HEK293 (cell line): ENCODE measurements at regions not wholly inside any gene's neighbourhood (a gene's known extent, or its start where the extent isn't known, plus 50 kb on each side); places are given as distances from the start of the nearest gene placed in this dataset.

Source experiments
- GLIS1 ChIP-seq: fragments of 450-650 bp; formaldehyde crosslinking; IDR thresholded peaks from 2 replicates; pipeline ENCODE4 v1.5.1; 2016; ENCODE audit warnings: missing biosample characterization, missing genetic modification characterization
- HOXC10 ChIP-seq: sonication (generic); formaldehyde crosslinking; IDR thresholded peaks from 2 replicates; pipeline ENCODE4 v1.8.1; 2023; ENCODE audit warnings: mild to moderate bottlenecking, missing genetic modification reagents
- IKZF3 ChIP-seq: fragments of 450-650 bp; IDR thresholded peaks from 2 replicates; pipeline ENCODE4 v1.5.0; 2018; ENCODE audit warnings: missing biosample characterization, mild to moderate bottlenecking, missing genetic modification characterization, moderate library complexity
- KLF7 ChIP-seq: fragments of 450-650 bp; formaldehyde crosslinking; IDR thresholded peaks from 2 replicates; pipeline ENCODE4 v1.5.1; 2016; ENCODE audit warnings: missing biosample characterization, missing genetic modification characterization, borderline replicate concordance
- SP2 ChIP-seq: fragments of 450-650 bp; formaldehyde crosslinking; IDR thresholded peaks from 2 replicates; pipeline ENCODE4 v1.5.1; 2016; ENCODE audit warnings: missing biosample characterization, missing genetic modification characterization
- ZNF112 ChIP-seq: fragments of 450-650 bp; formaldehyde crosslinking; IDR thresholded peaks from 2 replicates; pipeline ENCODE4 v1.5.0; 2017; ENCODE audit warnings: missing biosample characterization, missing genetic modification characterization
- ZNF23 ChIP-seq: fragments of 450-650 bp; formaldehyde crosslinking; IDR thresholded peaks from 2 replicates; pipeline ENCODE4 v1.5.1; 2016; ENCODE audit warnings: missing biosample characterization, missing genetic modification characterization, borderline replicate concordance
- ZNF248 ChIP-seq: fragments of 450-650 bp; formaldehyde crosslinking; IDR thresholded peaks from 2 replicates; pipeline ENCODE4 v1.5.1; 2017; ENCODE audit warnings: missing biosample characterization, missing genetic modification characterization
- ZNF302 ChIP-seq: fragments of 450-650 bp; formaldehyde crosslinking; IDR thresholded peaks from 2 replicates; pipeline ENCODE4 v1.5.1; 2016; ENCODE audit warnings: missing biosample characterization, missing genetic modification characterization, low read depth
- ZNF571 ChIP-seq: fragments of 450-650 bp; formaldehyde crosslinking; IDR thresholded peaks from 2 replicates; pipeline ENCODE4 v1.5.0; 2017; ENCODE audit warnings: missing biosample characterization, missing genetic modification characterization
- ZNF596 ChIP-seq: fragments of 450-650 bp; IDR thresholded peaks from 2 replicates; pipeline ENCODE4 v1.5.0; 2018; ENCODE audit warnings: missing biosample characterization, mild to moderate bottlenecking, missing genetic modification characterization, moderate library complexity
- ZNF600 ChIP-seq: fragments of 450-650 bp; formaldehyde crosslinking; IDR thresholded peaks from 2 replicates; pipeline ENCODE4 v1.5.1; 2016; ENCODE audit warnings: missing biosample characterization, missing genetic modification characterization
- ZNF623 ChIP-seq: fragments of 450-650 bp; formaldehyde crosslinking; IDR thresholded peaks from 2 replicates; pipeline ENCODE4 v1.5.1; 2016; ENCODE audit warnings: missing biosample characterization, missing genetic modification characterization
- ZNF654 ChIP-seq: fragments of 450-650 bp; formaldehyde crosslinking; IDR thresholded peaks from 2 replicates; pipeline ENCODE4 v1.5.1; 2016; ENCODE audit warnings: low read depth, missing biosample characterization, missing genetic modification characterization
- ZNF747 ChIP-seq: fragments of 450-650 bp; formaldehyde crosslinking; IDR thresholded peaks from 2 replicates; pipeline ENCODE4 v1.5.1; 2016; ENCODE audit warnings: missing biosample characterization, missing genetic modification characterization
- ZNF76 ChIP-seq: fragments of 450-650 bp; formaldehyde crosslinking; IDR thresholded peaks from 2 replicates; pipeline ENCODE4; 2016; ENCODE audit warnings: low read depth, missing biosample characterization, missing genetic modification characterization, borderline replicate concordance
- ZNF791 ChIP-seq: fragments of 450-650 bp; formaldehyde crosslinking; IDR thresholded peaks from 2 replicates; pipeline ENCODE4 v1.5.1; 2016; ENCODE audit warnings: missing biosample characterization, missing genetic modification characterization
- ZNF792 ChIP-seq: fragments of 450-650 bp; formaldehyde crosslinking; IDR thresholded peaks from 2 replicates; pipeline ENCODE4 v1.5.1; 2016; ENCODE audit warnings: missing biosample characterization, missing genetic modification characterization
- ZSCAN16 ChIP-seq: fragments of 450-650 bp; formaldehyde crosslinking; IDR thresholded peaks from 2 replicates; pipeline ENCODE4 v1.5.1; 2016; ENCODE audit warnings: missing biosample characterization, missing genetic modification characterization
- TF ChIP-seq, protein P1 (sequence below): sonication (generic); formaldehyde crosslinking; IDR thresholded peaks from 2 replicates; pipeline ENCODE4 v1.8.1; 2022; ENCODE audit warnings: mild to moderate bottlenecking, moderate library complexity, missing genetic modification reagents
- TF ChIP-seq, protein P2 (sequence below): fragments of 450-650 bp; formaldehyde crosslinking; IDR thresholded peaks from 2 replicates; pipeline ENCODE4 v1.5.1; 2016; ENCODE audit warnings: missing biosample characterization, missing genetic modification characterization
- TF ChIP-seq, protein P3 (sequence below): fragments of 450-650 bp; formaldehyde crosslinking; IDR thresholded peaks from 2 replicates; pipeline ENCODE4 v1.5.1; 2016; ENCODE audit warnings: missing biosample characterization, missing genetic modification characterization
- TF ChIP-seq, protein P4 (sequence below): fragments of 450-650 bp; formaldehyde crosslinking; IDR thresholded peaks from 2 replicates; pipeline ENCODE4 v1.5.1; 2016; ENCODE audit warnings: missing biosample characterization, missing genetic modification characterization
- TF ChIP-seq, protein P5 (sequence below): fragments of 450-650 bp; formaldehyde crosslinking; IDR thresholded peaks from 2 replicates; pipeline ENCODE4 v1.5.1; 2016; ENCODE audit warnings: missing biosample characterization, missing genetic modification characterization
- TF ChIP-seq, protein P6 (sequence below): fragments of 450-650 bp; formaldehyde crosslinking; conservative IDR thresholded peaks from 2 replicates; pipeline ENCODE4 v1.5.1; 2016; ENCODE audit warnings: low read depth, missing biosample characterization, missing genetic modification characterization

DNA sequence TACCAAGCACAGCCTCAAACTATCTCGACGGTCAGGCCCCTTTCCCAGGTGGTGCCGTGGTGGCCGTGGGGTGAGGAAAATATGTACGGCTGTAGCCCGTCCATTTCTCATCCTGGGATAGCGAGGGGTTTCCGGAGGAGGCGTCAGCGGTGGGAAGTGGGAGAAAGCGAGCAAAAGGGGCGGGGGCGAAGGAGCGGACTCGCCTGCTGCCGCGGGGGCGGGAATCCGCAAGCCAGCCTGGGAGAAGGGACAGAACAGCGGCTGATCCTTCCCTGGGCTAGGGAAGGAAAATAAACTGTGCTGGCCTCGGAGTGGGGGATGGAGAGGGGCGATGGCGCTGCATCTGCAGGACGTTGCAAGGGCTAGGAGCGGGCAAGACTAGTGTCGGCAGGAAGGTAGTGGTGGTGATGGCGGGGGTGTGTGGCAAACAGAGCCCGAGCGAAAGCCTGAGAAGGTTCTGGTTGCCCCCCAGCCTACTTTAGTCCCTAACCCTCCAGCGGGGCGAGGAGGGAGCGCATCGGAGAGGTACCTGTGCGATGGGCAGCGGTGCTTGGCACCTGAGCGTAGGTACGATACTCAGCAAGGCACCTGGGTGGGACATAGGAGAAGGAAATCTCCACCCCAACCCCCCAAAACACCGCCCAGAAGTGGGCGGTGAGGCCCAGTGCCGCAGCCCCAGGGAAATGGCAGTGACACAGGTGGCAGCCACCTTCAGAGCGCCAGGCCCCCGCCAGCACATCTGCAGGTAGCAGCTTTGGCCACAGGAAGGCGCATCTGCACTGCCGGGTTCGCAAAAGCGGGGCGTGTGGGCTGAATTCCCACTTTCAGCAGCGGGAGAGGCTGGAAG lies 49.9 kb upstream of the STEAP1B start (continued):
- no peak for TF ChIP-seq ZNF571 (tag by site-specific recombination)
- TF ChIP-seq ZNF248, result no peak
- no peak for TF ChIP-seq ZNF792 (tag by site-specific recombination)
- TF ChIP-seq IKZF3 (tag by site-specific recombination), result 0 out of 2 replicates have a peak, but pooled peaks have one; percentile 41
- no peak for TF ChIP-seq HOXC10 (CRISPR knock-in tag)
- TF ChIP-seq ZNF302 (tag by site-specific recombination), result no peak
- TF ChIP-seq ZNF596 (tag by site-specific recombination), result no peak
- TF ChIP-seq, protein P1, sequence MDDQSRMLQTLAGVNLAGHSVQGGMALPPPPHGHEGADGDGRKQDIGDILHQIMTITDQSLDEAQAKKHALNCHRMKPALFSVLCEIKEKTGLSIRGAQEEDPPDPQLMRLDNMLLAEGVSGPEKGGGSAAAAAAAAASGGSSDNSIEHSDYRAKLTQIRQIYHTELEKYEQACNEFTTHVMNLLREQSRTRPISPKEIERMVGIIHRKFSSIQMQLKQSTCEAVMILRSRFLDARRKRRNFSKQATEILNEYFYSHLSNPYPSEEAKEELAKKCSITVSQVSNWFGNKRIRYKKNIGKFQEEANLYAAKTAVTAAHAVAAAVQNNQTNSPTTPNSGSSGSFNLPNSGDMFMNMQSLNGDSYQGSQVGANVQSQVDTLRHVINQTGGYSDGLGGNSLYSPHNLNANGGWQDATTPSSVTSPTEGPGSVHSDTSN (CRISPR knock-in tag), result no peak
- no peak for TF ChIP-seq ZNF112 (tag by site-specific recombination)
- peak; percentile 43; the same call in 1 of the 2 replicates for TF ChIP-seq SP2 (tag by site-specific recombination)
- no peak for TF ChIP-seq ZNF623 (tag by site-specific recombination)
- TF ChIP-seq ZNF654, result peak; percentile 50
- no peak for TF ChIP-seq ZNF747
- TF ChIP-seq, protein P2, sequence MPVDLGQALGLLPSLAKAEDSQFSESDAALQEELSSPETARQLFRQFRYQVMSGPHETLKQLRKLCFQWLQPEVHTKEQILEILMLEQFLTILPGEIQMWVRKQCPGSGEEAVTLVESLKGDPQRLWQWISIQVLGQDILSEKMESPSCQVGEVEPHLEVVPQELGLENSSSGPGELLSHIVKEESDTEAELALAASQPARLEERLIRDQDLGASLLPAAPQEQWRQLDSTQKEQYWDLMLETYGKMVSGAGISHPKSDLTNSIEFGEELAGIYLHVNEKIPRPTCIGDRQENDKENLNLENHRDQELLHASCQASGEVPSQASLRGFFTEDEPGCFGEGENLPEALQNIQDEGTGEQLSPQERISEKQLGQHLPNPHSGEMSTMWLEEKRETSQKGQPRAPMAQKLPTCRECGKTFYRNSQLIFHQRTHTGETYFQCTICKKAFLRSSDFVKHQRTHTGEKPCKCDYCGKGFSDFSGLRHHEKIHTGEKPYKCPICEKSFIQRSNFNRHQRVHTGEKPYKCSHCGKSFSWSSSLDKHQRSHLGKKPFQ (tag by site-specific recombination), result no peak
- peak; percentile 98 for TF ChIP-seq ZNF600 (tag by site-specific recombination)
- TF ChIP-seq ZSCAN16, result no peak
- TF ChIP-seq, protein P3, sequence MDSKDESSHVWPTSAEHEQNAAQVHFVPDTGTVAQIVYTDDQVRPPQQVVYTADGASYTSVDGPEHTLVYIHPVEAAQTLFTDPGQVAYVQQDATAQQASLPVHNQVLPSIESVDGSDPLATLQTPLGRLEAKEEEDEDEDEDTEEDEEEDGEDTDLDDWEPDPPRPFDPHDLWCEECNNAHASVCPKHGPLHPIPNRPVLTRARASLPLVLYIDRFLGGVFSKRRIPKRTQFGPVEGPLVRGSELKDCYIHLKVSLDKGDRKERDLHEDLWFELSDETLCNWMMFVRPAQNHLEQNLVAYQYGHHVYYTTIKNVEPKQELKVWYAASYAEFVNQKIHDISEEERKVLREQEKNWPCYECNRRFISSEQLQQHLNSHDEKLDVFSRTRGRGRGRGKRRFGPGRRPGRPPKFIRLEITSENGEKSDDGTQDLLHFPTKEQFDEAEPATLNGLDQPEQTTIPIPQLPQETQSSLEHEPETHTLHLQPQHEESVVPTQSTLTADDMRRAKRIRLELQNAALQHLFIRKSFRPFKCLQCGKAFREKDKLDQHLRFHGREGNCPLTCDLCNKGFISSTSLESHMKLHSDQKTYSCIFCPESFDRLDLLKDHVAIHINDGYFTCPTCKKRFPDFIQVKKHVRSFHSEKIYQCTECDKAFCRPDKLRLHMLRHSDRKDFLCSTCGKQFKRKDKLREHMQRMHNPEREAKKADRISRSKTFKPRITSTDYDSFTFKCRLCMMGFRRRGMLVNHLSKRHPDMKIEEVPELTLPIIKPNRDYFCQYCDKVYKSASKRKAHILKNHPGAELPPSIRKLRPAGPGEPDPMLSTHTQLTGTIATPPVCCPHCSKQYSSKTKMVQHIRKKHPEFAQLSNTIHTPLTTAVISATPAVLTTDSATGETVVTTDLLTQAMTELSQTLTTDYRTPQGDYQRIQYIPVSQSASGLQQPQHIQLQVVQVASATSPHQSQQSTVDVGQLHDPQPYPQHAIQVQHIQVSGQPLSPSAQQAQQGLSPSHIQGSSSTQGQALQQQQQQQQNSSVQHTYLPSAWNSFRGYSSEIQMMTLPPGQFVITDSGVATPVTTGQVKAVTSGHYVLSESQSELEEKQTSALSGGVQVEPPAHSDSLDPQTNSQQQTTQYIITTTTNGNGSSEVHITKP (tag by site-specific recombination), result peak; percentile 54
- TF ChIP-seq, protein P4, sequence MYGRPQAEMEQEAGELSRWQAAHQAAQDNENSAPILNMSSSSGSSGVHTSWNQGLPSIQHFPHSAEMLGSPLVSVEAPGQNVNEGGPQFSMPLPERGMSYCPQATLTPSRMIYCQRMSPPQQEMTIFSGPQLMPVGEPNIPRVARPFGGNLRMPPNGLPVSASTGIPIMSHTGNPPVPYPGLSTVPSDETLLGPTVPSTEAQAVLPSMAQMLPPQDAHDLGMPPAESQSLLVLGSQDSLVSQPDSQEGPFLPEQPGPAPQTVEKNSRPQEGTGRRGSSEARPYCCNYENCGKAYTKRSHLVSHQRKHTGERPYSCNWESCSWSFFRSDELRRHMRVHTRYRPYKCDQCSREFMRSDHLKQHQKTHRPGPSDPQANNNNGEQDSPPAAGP (tag by site-specific recombination), result no peak
- TF ChIP-seq ZNF23 (tag by site-specific recombination), result no peak
- TF ChIP-seq ZNF76 (tag by site-specific recombination), result peak; percentile 36; the same call in 1 of the 2 replicates
- no peak for TF ChIP-seq KLF7 (tag by site-specific recombination)
- TF ChIP-seq, protein P5, sequence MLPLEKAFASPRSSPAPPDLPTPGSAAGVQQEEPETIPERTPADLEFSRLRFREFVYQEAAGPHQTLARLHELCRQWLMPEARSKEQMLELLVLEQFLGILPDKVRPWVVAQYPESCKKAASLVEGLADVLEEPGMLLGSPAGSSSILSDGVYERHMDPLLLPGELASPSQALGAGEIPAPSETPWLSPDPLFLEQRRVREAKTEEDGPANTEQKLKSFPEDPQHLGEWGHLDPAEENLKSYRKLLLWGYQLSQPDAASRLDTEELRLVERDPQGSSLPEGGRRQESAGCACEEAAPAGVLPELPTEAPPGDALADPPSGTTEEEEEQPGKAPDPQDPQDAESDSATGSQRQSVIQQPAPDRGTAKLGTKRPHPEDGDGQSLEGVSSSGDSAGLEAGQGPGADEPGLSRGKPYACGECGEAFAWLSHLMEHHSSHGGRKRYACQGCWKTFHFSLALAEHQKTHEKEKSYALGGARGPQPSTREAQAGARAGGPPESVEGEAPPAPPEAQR (tag by site-specific recombination), result no peak
- TF ChIP-seq, protein P6, sequence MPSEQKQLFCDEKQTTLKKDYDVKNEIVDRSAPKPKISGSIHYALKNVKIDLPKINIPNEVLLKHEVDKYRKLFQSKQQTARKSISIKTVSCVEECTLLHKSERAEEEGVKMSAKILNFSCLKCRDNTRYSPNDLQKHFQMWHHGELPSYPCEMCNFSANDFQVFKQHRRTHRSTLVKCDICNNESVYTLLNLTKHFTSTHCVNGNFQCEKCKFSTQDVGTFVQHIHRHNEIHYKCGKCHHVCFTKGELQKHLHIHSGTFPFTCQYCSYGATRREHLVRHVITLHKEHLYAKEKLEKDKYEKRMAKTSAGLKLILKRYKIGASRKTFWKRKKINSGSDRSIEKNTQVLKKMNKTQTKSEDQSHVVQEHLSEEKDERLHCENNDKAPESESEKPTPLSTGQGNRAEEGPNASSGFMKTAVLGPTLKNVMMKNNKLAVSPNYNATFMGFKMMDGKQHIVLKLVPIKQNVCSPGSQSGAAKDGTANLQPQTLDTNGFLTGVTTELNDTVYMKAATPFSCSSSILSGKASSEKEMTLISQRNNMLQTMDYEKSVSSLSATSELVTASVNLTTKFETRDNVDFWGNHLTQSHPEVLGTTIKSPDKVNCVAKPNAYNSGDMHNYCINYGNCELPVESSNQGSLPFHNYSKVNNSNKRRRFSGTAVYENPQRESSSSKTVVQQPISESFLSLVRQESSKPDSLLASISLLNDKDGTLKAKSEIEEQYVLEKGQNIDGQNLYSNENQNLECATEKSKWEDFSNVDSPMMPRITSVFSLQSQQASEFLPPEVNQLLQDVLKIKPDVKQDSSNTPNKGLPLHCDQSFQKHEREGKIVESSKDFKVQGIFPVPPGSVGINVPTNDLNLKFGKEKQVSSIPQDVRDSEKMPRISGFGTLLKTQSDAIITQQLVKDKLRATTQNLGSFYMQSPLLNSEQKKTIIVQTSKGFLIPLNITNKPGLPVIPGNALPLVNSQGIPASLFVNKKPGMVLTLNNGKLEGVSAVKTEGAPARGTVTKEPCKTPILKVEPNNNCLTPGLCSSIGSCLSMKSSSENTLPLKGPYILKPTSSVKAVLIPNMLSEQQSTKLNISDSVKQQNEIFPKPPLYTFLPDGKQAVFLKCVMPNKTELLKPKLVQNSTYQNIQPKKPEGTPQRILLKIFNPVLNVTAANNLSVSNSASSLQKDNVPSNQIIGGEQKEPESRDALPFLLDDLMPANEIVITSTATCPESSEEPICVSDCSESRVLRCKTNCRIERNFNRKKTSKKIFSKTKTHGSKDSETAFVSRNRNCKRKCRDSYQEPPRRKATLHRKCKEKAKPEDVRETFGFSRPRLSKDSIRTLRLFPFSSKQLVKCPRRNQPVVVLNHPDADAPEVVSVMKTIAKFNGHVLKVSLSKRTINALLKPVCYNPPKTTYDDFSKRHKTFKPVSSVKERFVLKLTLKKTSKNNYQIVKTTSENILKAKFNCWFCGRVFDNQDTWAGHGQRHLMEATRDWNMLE (tag by site-specific recombination), result no peak
- no peak for TF ChIP-seq GLIS1 (tag by site-specific recombination)
- TF ChIP-seq ZNF791 (tag by site-specific recombination), result no peak
